ENCODE measurements at regions not wholly inside any gene's neighbourhood (a gene's known extent, or its start where the extent isn't known, plus 50 kb on each side); places are given as distances from the start of the nearest gene placed in this dataset.

DNA sequence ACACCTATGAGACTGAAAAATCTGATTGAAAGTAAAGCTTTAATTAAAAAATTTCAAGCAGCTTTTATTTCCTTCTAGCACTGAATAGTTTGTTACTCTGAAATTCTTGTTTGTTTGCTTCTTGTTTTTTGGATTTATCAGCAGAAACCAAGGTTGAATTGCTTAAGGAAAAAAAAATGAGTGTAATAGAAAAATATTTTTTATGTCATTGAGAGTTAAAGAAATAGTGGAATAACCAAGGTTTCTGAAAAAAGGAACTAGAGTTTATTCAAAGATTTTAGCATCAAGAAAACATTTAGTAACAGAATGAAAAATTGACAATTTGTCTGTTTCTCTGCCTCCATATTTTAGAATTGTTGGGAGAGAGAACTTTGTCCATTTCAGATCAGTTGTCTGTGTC, 1852.2 kb downstream of the PCDH7 start:
- no peak overlapping the region for H3K4me3 ChIP-seq (ENCODE audit: low read depth, low read length)
- TF ChIP-seq, protein P1, sequence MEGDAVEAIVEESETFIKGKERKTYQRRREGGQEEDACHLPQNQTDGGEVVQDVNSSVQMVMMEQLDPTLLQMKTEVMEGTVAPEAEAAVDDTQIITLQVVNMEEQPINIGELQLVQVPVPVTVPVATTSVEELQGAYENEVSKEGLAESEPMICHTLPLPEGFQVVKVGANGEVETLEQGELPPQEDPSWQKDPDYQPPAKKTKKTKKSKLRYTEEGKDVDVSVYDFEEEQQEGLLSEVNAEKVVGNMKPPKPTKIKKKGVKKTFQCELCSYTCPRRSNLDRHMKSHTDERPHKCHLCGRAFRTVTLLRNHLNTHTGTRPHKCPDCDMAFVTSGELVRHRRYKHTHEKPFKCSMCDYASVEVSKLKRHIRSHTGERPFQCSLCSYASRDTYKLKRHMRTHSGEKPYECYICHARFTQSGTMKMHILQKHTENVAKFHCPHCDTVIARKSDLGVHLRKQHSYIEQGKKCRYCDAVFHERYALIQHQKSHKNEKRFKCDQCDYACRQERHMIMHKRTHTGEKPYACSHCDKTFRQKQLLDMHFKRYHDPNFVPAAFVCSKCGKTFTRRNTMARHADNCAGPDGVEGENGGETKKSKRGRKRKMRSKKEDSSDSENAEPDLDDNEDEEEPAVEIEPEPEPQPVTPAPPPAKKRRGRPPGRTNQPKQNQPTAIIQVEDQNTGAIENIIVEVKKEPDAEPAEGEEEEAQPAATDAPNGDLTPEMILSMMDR (IDR thresholded peaks at IDR 0.05) = no peak

DNA sequence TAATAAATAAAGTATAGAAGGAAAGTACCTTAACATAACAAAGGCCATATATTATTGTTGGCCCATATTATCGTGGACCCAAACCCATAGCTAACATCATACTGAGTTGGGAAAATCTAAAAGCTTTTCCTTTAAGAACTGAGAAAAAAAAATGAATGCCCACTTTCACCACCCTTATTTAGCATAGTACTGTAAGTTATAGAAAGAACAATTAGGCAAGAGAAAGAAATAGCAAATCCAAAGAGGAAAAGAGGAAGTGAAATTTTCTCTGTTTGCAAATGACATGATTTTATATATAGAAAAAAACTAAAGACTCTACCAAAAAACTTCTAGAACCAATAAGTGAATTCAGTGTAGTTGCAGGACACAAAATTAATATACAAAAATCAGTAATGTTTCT, 1854.6 kb downstream of the PCDH7 start:
- H3K4me1 ChIP-seq = no peaks in the 10 kb centered on the region
- no peak overlapping the region for H3K4me3 ChIP-seq (ENCODE audit: low read depth, low read length)
- no peaks in the 10 kb centered on the region for H3K9me3 ChIP-seq (ENCODE audit: control insufficient read depth, low read length)
- H3K27ac ChIP-seq = no peak overlapping the region
- no peaks in the 10 kb centered on the region for H3K27me3 ChIP-seq (ENCODE audit: control insufficient read depth, insufficient read depth, low read length)
- no peak overlapping the region for H2AFZ ChIP-seq
- TF ChIP-seq, protein P1 (IDR thresholded peaks at IDR 0.05) = no peak
- no peaks in the 10 kb centered on the region for H3K79me2 ChIP-seq
- no peak overlapping the region for H3K9ac ChIP-seq
- H3K36me3 ChIP-seq (ENCODE audit: control insufficient read depth, insufficient read depth, low read length) = no peaks in the 10 kb centered on the region
- no peak overlapping the region for H3K4me2 ChIP-seq (ENCODE audit: low read length)

More for the DNA sequence above, 1852.2 kb downstream of the PCDH7 start:
- Histone ChIP-seq H3K4me2 (ENCODE audit: low read length) (no peak overlapping the region), H3K27me3 (ENCODE audit: control insufficient read depth, insufficient read depth, low read length) (no peaks in the 10 kb centered on the region), H2AFZ (no peak overlapping the region), H3K9me3 (ENCODE audit: control insufficient read depth, low read length) (no peaks in the 10 kb centered on the region), H3K36me3 (ENCODE audit: control insufficient read depth, insufficient read depth, low read length) (no peaks in the 10 kb centered on the region), H3K79me2 (no peaks in the 10 kb centered on the region), H3K27ac (no peak overlapping the region), H3K4me1 (no peaks in the 10 kb centered on the region), H3K9ac (no peak overlapping the region)

DNA sequence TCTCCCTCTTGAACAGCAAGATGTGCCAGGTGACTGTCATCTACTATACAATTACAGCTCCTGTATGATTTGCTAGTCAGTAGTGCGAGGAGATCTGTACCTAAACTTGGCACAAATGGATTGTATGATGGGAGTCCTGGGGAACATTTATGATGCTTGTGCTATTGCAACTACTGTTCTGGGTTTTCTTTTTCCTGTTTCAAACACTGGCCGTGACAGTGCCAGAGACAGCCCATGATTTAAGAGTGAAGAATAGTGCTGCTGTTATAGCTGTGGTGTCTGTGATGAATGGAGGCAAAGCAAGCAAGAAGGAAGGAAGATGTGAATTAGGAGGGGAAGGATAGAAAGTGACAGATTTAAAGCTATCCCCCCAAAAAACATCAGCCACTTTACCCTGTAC, 1868.9 kb downstream of the PCDH7 start:
- H3K9me3 ChIP-seq (ENCODE audit: control insufficient read depth, low read length) = no peaks in the 10 kb centered on the region
- H3K4me3 ChIP-seq (ENCODE audit: low read depth, low read length) = no peak overlapping the region
- no peaks in the 10 kb centered on the region for H3K4me1 ChIP-seq
- no peaks in the 10 kb centered on the region for H3K36me3 ChIP-seq (ENCODE audit: control insufficient read depth, insufficient read depth, low read length)
- H3K79me2 ChIP-seq = no peaks in the 10 kb centered on the region
- no peak overlapping the region for H3K4me2 ChIP-seq (ENCODE audit: low read length)
- no peak overlapping the region for H2AFZ ChIP-seq
- TF ChIP-seq, protein P1 (IDR thresholded peaks at IDR 0.05) = no peak
- H3K9ac ChIP-seq = no peak overlapping the region
- no peaks in the 10 kb centered on the region for H3K27me3 ChIP-seq (ENCODE audit: control insufficient read depth, insufficient read depth, low read length)
- no peak overlapping the region for H3K27ac ChIP-seq

DNA sequence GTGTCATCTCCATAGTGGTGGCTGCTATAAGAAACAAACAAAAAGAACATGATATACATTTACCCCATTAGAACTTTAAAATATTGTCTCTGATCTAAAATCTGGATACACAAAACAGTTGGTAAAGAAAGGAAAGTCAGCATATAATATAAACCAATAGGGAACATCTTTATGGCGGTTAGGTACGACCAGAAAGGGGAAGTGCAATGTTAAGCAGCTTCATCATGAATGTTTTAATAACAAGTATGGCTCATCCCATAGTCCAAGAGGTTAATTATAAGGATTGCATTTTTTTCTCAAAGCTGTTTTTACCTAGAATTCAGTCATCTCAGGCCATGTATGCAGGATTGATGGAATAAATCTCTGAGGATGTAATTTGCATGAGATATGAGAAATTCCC, 1869.7 kb downstream of the PCDH7 start:
- no peak overlapping the region for H3K4me3 ChIP-seq (ENCODE audit: low read depth, low read length)
- no peak overlapping the region for H3K4me2 ChIP-seq (ENCODE audit: low read length)
- H2AFZ ChIP-seq = no peak overlapping the region
- no peaks in the 10 kb centered on the region for H3K9me3 ChIP-seq (ENCODE audit: control insufficient read depth, low read length)
- no peaks in the 10 kb centered on the region for H3K27me3 ChIP-seq (ENCODE audit: control insufficient read depth, insufficient read depth, low read length)
- H3K36me3 ChIP-seq (ENCODE audit: control insufficient read depth, insufficient read depth, low read length) = no peaks in the 10 kb centered on the region
- H3K9ac ChIP-seq = no peak overlapping the region
- TF ChIP-seq, protein P1 (IDR thresholded peaks at IDR 0.05) = no peak
- H3K79me2 ChIP-seq = no peaks in the 10 kb centered on the region
- no peak overlapping the region for H3K27ac ChIP-seq
- no peaks in the 10 kb centered on the region for H3K4me1 ChIP-seq

DNA sequence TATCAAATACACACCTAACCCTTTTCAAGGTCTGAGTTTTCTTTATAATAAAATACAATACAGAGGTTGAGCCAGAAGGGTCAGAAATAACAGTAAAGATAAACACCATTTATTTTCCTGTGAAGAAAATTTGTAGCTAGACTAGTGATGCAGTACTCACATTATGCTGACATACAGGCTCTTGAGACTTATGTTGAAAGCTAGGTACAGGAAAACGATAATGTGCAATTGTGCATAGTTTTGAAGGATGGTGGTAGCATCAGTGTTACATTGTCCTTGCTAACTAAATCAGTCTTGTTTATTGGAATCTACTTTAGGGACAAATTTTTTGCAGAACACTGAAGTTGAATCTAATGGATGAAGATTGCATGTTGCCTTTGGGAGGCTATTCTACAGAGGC, 1877.2 kb downstream of the PCDH7 start:
- Histone ChIP-seq H3K4me2 (ENCODE audit: low read length) (no peak overlapping the region), H3K9me3 (ENCODE audit: control insufficient read depth, low read length) (no peaks in the 10 kb centered on the region), H3K4me1 (no peaks in the 10 kb centered on the region), H3K36me3 (ENCODE audit: control insufficient read depth, insufficient read depth, low read length) (no peaks in the 10 kb centered on the region), H3K27ac (no peak overlapping the region), H3K27me3 (ENCODE audit: control insufficient read depth, insufficient read depth, low read length) (no peaks in the 10 kb centered on the region), H3K4me3 (ENCODE audit: low read depth, low read length) (no peak overlapping the region), H3K9ac (no peak overlapping the region), H3K79me2 (no peaks in the 10 kb centered on the region), H2AFZ (no peak overlapping the region)
- TF ChIP-seq, protein P1 (IDR thresholded peaks at IDR 0.05) = no peak
